Bronchial epithelial cell (primary cell): ENCODE measurements at regions not wholly inside any gene's neighbourhood (a gene's known extent, or its start where the extent isn't known, plus 50 kb on each side); places are given as distances from the start of the nearest gene placed in this dataset.

ENCODE experiments used
- DNase-seq: peaks from one replicate; pipeline ENCODE4 v3.0.0-alpha.2; 2010; ENCODE audit warnings: low read depth
- FAIRE-seq: peaks from 2 replicates; lab custom pipeline; 2011; peaks lifted over from hg19 to GRCh38; lab: Jason Lieb, UNC
- H3K27me3 ChIP-seq: 2 replicates; pipeline ENCODE4 v1.5.1; 2011; ENCODE audit warnings: low read length; ENCODE audit not compliant: control insufficient read depth, insufficient read depth
- H3K36me3 ChIP-seq: 2 replicates; pipeline ENCODE4 v1.5.1; 2011; ENCODE audit warnings: low read length; ENCODE audit not compliant: control insufficient read depth, insufficient read depth
- H3K4me3 ChIP-seq: 2 replicates; pipeline ENCODE4 v1.5.1; 2011; ENCODE audit warnings: mild to moderate bottlenecking, low read depth, low read length, control low read depth
- CTCF ChIP-seq: IDR thresholded peaks from 2 replicates; pipeline ENCODE4 v1.5.1; 2011; ENCODE audit warnings: mild to moderate bottlenecking, moderate library complexity, low read length, control low read depth, inconsistent platforms; ENCODE audit not compliant: insufficient read depth, severe bottlenecking

DNA sequence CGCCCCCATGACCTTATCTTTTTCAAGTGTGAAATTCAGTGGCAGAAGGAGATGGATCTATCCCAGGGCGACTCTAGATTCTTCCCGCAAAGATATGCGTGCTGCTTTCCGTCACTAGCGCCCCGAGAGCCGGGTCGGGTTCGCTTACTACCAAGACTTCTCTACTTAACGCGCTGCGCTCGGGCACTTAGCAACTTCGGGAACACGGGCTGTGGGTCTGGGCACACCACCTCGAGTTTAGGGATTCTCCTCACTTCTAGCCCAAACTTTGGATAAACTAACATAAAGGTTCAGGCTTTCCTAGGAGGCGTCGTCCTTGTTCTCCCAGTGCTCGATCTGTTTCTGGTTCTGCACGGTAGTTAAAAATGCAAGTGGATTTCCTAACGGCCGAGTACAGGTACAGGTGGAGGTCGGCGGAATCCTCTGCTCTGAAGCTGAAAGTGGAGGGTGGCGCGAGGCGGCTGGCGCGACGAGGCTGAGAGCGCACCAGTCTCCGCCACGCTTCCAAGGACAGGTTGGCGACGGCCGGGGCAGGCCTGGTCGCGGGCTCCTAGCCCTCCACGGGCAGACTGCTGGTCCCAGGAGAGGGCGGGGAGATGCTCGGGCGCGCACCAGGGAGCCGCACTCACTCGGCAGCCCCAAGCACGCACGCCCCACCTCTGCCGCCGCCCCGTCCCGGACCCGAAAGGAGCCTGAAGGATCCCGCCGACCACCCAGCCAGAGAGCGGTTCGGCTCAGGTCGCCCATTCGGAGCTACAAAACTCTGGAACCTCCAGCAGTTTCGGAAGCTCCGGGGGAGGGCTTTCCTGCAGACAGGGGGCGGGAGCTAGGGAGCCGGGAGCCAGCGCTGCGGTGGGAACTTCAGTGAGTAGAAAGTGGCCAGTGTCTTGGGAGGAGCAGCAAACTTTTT, 100.8 kb upstream of the TENM3 start:
- no peak for DNase-seq
- no peak for TF ChIP-seq CTCF
- no peak for FAIRE-seq
- no peaks in the 10 kb centered on the region for H3K36me3 ChIP-seq
- H3K27me3 ChIP-seq, result peaks cover 42% of the 10 kb centered on the region
- no peak overlapping the region for H3K4me3 ChIP-seq

DNA sequence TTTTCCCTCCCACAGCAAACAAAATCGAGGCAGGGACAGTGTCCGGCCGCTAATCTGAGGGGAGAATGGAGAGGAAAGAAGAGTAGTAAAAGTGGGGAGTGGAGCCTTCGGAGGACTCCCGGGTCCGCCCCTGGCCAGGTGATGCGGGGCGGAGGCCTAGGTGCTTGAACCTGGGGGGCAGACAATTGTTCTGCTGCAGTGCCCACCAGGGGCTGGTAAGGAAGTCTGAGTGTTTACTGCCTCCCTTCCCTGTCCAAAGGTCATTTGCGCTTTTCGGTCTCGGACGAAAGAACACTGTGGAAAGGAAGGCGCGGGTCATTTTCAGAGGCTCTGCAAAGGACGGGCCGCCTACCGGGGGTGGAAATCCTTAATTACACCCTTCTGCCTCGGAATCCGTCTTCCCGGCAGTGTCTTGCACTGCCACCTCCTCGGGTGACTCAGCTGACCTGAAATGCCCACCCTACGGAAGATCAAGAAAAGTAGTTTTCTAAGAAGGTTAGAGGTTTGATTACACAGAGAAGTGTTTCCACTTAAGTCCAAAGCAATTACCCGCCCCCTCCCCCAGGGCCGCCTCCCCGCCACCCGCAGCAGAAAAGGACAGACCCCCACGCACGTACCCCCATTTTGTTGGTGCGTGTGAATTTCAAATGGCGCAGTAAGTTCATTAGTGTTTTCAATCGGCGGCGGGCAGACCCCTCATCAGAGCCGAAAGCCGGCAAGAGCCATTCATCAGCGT, 99.9 kb upstream of the TENM3 start:
- no peaks in the 10 kb centered on the region for H3K36me3 ChIP-seq
- peaks cover 42% of the 10 kb centered on the region for H3K27me3 ChIP-seq
- no peak overlapping the region for H3K4me3 ChIP-seq
- no peak for TF ChIP-seq CTCF
- FAIRE-seq, result no peak
- no peak for DNase-seq

DNA sequence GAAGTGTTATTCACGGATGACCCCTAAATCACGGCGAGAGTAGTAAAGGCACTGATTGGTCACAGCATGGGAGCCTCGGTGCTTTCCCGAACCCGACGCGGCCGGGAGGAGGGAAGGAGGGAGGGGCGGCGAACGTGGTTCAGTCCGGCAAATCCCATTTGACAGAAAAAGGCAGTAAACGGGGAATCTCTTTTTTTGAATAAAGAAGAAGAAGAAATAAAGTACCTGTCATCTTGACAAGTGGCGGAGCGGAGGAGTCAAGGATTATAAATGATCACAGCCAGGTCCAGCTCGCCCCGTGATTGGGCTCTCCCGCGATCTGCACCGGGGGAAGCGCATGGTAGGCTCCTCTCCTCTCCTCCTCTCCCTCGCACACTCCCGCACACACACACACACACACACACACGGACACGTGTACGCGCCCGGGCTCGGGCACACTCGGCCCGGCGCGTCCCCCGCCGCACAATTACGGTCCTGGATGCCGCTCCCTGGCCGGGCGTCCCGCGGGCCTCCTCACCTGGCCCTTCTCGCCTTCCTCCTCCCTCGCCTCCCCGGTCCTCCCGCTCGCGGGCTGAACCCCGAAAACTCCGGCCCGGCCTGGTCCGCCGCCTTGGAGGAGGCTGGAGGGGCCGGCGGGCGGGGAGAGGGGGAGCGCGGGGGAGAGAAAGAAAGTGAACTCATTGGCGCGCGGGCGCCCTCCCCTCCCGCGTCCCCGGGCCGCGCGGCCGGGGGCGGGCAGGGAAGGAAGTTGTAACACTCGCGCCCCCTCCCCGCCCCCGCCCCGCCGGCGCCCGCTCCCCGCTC, 99.2 kb upstream of the TENM3 start:
- no peak for TF ChIP-seq CTCF
- Histone ChIP-seq H3K36me3 (no peaks in the 10 kb centered on the region), H3K4me3 (peak overlapping the region; percentile 34), H3K27me3 (peaks cover 42% of the 10 kb centered on the region)
- no peak for DNase-seq
- no peak for FAIRE-seq

GRCh38 chr4:182144626-182145333, 98.4 kb upstream of the TENM3 start:
- Histone ChIP-seq H3K27me3 (peaks cover 42% of the 10 kb centered on the region), H3K4me3 (peak overlapping the region; percentile 34), H3K36me3 (no peaks in the 10 kb centered on the region)
- TF ChIP-seq CTCF, result no peak
- DNase-seq, result no peak
- FAIRE-seq, result no peak

DNA sequence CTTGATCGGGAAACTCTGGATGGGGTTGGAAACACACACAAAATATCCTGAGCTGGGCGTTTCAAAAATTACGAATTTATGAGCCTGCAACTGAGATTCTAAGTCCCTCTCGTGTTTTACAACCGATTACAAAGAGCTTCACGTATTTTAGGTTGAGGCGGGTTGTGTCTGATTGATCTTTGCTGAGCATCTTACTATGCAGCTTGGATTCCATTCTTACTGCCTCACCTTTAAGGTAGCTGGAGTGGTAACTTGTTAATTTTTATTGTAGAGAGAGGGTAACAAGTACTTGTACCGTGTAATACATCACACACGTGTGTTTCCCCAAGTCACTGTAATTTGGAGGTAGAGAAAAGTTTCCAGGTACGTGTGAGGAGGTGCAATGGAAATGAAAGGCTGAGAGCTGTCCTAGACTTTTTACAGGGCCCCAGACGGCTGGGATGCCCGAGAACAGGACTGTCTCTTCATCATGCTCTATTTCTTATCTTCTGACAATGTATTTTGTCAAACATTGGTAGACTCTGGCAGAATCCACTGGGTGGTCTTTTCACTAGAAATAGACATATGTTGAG, 97.8 kb upstream of the TENM3 start:
- H3K27me3 ChIP-seq, result peaks cover 41% of the 10 kb centered on the region
- no peak for TF ChIP-seq CTCF
- FAIRE-seq (no peak), DNase-seq (no peak)
- no peak overlapping the region for H3K4me3 ChIP-seq
- H3K36me3 ChIP-seq, result no peaks in the 10 kb centered on the region
